Astrocyte (in vitro differentiated cells and primary cell): ENCODE measurements at regions not wholly inside any gene's neighbourhood (a gene's known extent, or its start where the extent isn't known, plus 50 kb on each side); places are given as distances from the start of the nearest gene placed in this dataset.

Source experiments
- DNase-seq: peaks from one replicate; pipeline ENCODE4 v3.0.0-alpha.2; 2010; ENCODE audit warnings: low read depth
- FAIRE-seq: peaks from 2 replicates; lab custom pipeline; 2011; peaks lifted over from hg19 to GRCh38; lab: Jason Lieb, UNC
- H2AFZ ChIP-seq: 2 replicates; pipeline ENCODE4 v1.6.0; 2012; ENCODE audit warnings: low read depth, low read length, inconsistent platforms
- H3K27ac ChIP-seq: 2 replicates; pipeline ENCODE4 v1.5.1; 2011; ENCODE audit warnings: low read depth, low read length, inconsistent platforms
- H3K27me3 ChIP-seq: 2 replicates; pipeline ENCODE4 v1.6.0; 2011; ENCODE audit warnings: low read length, inconsistent platforms; ENCODE audit not compliant: insufficient read depth
- H3K36me3 ChIP-seq: 2 replicates; pipeline ENCODE4 v1.5.1; 2011; ENCODE audit warnings: low read length, inconsistent platforms; ENCODE audit not compliant: insufficient read depth
- H3K4me1 ChIP-seq: 2 replicates; pipeline ENCODE4 v1.5.1; 2011; ENCODE audit warnings: low read length, inconsistent platforms; ENCODE audit not compliant: insufficient read depth
- H3K4me2 ChIP-seq: 2 replicates; pipeline ENCODE4 v1.6.0; 2012; ENCODE audit warnings: low read length, inconsistent platforms
- H3K4me3 ChIP-seq: 2 replicates; pipeline ENCODE4 v1.5.1; 2011; ENCODE audit warnings: low read depth, mild to moderate bottlenecking, low read length, inconsistent platforms; ENCODE audit not compliant: insufficient read depth
- H3K79me2 ChIP-seq: 2 replicates; pipeline ENCODE4 v1.6.0; 2012; ENCODE audit warnings: mild to moderate bottlenecking, low read length, inconsistent platforms; ENCODE audit not compliant: insufficient read depth
- H3K9ac ChIP-seq: 2 replicates; pipeline ENCODE4 v1.6.0; 2012; ENCODE audit warnings: mild to moderate bottlenecking, low read length, inconsistent platforms
- H3K9me3 ChIP-seq: 2 replicates; pipeline ENCODE4 v1.5.1; 2012; ENCODE audit warnings: low read depth, mild to moderate bottlenecking, low read length, inconsistent platforms; ENCODE audit not compliant: insufficient read depth
- H4K20me1 ChIP-seq: 2 replicates; pipeline ENCODE4 v1.6.0; 2012; ENCODE audit warnings: low read length, inconsistent platforms; ENCODE audit not compliant: insufficient read depth
- H3K27ac Mint-ChIP-seq: one replicate; pipeline ENCODE4 v1.8.0; 2021; ENCODE audit warnings: mild to moderate bottlenecking, mixed read lengths; ENCODE audit not compliant: unreplicated experiment
- H3K27me3 Mint-ChIP-seq: one replicate; pipeline ENCODE4 v1.8.0; 2021; ENCODE audit warnings: low read depth, mixed read lengths; ENCODE audit not compliant: unreplicated experiment
- H3K36me3 Mint-ChIP-seq: one replicate; pipeline ENCODE4 v1.8.0; 2021; ENCODE audit warnings: low read depth, mixed read lengths; ENCODE audit not compliant: unreplicated experiment
- H3K4me1 Mint-ChIP-seq: one replicate; pipeline ENCODE4 v1.8.0; 2021; ENCODE audit warnings: low read depth, mixed read lengths; ENCODE audit not compliant: unreplicated experiment
- H3K4me3 Mint-ChIP-seq: one replicate; pipeline ENCODE4 v1.8.0; 2021; ENCODE audit warnings: mild to moderate bottlenecking, moderate library complexity, mixed read lengths; ENCODE audit not compliant: unreplicated experiment
- H3K9me3 Mint-ChIP-seq: one replicate; pipeline ENCODE4 v1.8.0; 2021; ENCODE audit warnings: mild to moderate bottlenecking, mixed read lengths; ENCODE audit not compliant: unreplicated experiment
- CTCF ChIP-seq: IDR thresholded peaks from 2 replicates; pipeline ENCODE4 v1.5.1; 2011; ENCODE audit warnings: low read depth, mild to moderate bottlenecking, inconsistent platforms, low read length, moderate library complexity; ENCODE audit not compliant: insufficient read depth
- EZH2 ChIP-seq: IDR thresholded peaks from 2 replicates; pipeline ENCODE4 v1.6.1; 2012; ENCODE audit warnings: mild to moderate bottlenecking, low read length, inconsistent platforms; ENCODE audit not compliant: insufficient read depth

DNA sequence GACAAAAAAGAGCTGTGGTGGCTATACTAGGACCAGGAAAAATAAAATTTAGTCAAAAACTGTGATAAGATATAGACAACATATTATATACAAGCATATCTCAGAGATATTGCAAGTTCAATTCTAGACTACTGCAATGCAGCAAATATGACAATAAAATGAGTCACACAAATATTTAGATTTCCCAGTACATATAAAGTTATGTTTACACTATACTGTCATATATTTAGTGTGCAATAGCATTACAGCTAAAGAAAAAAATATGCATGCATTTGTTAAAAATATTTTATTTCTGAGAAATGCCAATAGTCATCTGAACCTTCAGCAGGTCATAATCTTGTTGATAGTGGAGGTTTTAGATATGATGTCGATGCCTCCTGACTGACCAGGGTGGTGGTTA lies 72.1 kb downstream of the AKR1C4 start:
- H3K9me3 Mint-ChIP-seq, result peaks cover 4% of the 10 kb centered on the region
- no peaks in the 10 kb centered on the region for H3K36me3 Mint-ChIP-seq
- no peak overlapping the region for H3K9ac ChIP-seq
- H3K9me3 ChIP-seq, result no peaks in the 10 kb centered on the region
- H3K27ac Mint-ChIP-seq, result no peak overlapping the region
- no peak overlapping the region for H3K4me3 Mint-ChIP-seq
- H3K4me1 ChIP-seq, result no peaks in the 10 kb centered on the region
- no peaks in the 10 kb centered on the region for H3K79me2 ChIP-seq
- H3K27me3 Mint-ChIP-seq, result no peaks in the 10 kb centered on the region
- H2AFZ ChIP-seq, result no peak overlapping the region
- no peak for FAIRE-seq
- TF ChIP-seq EZH2, result no peak
- TF ChIP-seq CTCF, result no peak
- H3K27ac ChIP-seq, result no peak overlapping the region
- no peak overlapping the region for H3K4me2 ChIP-seq
- DNase-seq, result no peak
- no peaks in the 10 kb centered on the region for H4K20me1 ChIP-seq
- H3K27me3 ChIP-seq, result no peaks in the 10 kb centered on the region
- no peaks in the 10 kb centered on the region for H3K36me3 ChIP-seq
- no peaks in the 10 kb centered on the region for H3K4me1 Mint-ChIP-seq
- no peak overlapping the region for H3K4me3 ChIP-seq

DNA sequence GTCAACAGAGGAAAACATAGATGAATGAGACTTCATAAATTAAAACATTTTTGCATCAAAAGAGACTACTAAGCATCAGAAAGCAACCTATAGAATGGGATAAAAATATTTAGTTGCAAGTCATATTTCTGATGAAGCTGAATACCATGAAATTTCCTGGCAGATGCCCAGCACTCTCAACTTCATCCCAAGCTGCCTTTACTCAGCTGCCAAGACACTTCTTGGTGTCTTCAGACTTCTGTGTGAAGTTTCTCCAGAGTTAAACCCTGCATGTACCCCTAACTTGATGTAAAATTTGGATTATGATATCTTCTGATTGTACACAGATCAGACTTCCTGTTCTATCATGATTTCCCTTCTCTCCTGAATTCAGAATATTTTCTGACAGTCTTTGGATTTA lies 73.2 kb downstream of the AKR1C4 start:
- H3K4me3 Mint-ChIP-seq, result no peak overlapping the region
- TF ChIP-seq CTCF (no peak), EZH2 (no peak)
- H3K9ac ChIP-seq, result no peak overlapping the region

DNA sequence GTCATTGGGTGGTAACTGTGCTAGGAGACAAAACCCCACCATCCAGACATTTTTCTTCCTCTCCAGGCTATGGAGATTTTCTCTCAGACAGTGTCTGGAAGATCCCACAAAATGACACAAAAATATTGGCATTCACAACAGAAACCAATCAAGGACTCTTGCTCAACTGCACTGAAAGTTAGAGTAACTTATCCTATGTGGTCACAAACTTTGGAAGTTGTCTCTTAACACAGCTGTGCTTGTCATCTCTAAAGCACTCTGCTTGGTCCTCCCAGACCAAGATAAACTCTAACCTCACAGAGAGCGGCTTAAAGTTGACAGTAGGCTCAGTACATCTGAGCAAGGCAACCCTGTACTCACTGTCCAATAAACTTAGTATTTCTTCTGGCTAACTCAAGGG lies 74.9 kb downstream of the AKR1C4 start:
- Histone ChIP-seq H4K20me1 (no peaks in the 10 kb centered on the region), H3K27me3 (no peaks in the 10 kb centered on the region), H3K4me3 (no peak overlapping the region), H3K4me1 (no peaks in the 10 kb centered on the region), H3K4me2 (no peak overlapping the region), H3K27ac (no peak overlapping the region), H3K9me3 (no peaks in the 10 kb centered on the region), H2AFZ (no peak overlapping the region), H3K36me3 (no peaks in the 10 kb centered on the region), H3K9ac (no peak overlapping the region), H3K79me2 (no peaks in the 10 kb centered on the region)
- no peaks in the 10 kb centered on the region for H3K9me3 Mint-ChIP-seq
- no peak overlapping the region for H3K27ac Mint-ChIP-seq
- FAIRE-seq, result no peak
- no peaks in the 10 kb centered on the region for H3K4me1 Mint-ChIP-seq
- H3K4me3 Mint-ChIP-seq, result no peak overlapping the region
- DNase-seq, result no peak
- TF ChIP-seq CTCF (no peak), EZH2 (no peak)
- H3K27me3 Mint-ChIP-seq, result no peaks in the 10 kb centered on the region
- no peaks in the 10 kb centered on the region for H3K36me3 Mint-ChIP-seq

More for the DNA sequence above, 73.2 kb downstream of the AKR1C4 start:
- H3K4me1 ChIP-seq, result no peaks in the 10 kb centered on the region
- no peaks in the 10 kb centered on the region for H3K9me3 Mint-ChIP-seq
- H2AFZ ChIP-seq, result no peak overlapping the region
- H3K9me3 ChIP-seq, result no peaks in the 10 kb centered on the region
- no peak overlapping the region for H3K27ac Mint-ChIP-seq
- H3K27me3 ChIP-seq, result no peaks in the 10 kb centered on the region
- H3K27ac ChIP-seq, result no peak overlapping the region
- H3K27me3 Mint-ChIP-seq, result no peaks in the 10 kb centered on the region
- H3K36me3 Mint-ChIP-seq, result no peaks in the 10 kb centered on the region
- H3K79me2 ChIP-seq, result no peaks in the 10 kb centered on the region
- FAIRE-seq (no peak), DNase-seq (no peak)
- no peaks in the 10 kb centered on the region for H3K36me3 ChIP-seq
- no peaks in the 10 kb centered on the region for H3K4me1 Mint-ChIP-seq
- H3K4me2 ChIP-seq, result no peak overlapping the region
- H3K4me3 ChIP-seq, result no peak overlapping the region
- no peaks in the 10 kb centered on the region for H4K20me1 ChIP-seq
